HG02798 (cell line): ENCODE measurements at regions not wholly inside any gene's neighbourhood (a gene's known extent, or its start where the extent isn't known, plus 50 kb on each side); places are given as distances from the start of the nearest gene placed in this dataset.
"Not testable (repeated sequence)": the region's sequence is repeated elsewhere in the genome, so short reads cannot be mapped to it uniquely, and the experiment has no call there.

ENCODE experiments used
- ATAC-seq: cut with Tn5 transposase; IDR thresholded peaks from one replicate; pipeline ENCODE4 v1.9.1; 2021; ENCODE audit warnings: mild to moderate bottlenecking; ENCODE audit not compliant: unreplicated experiment, poor library complexity

GRCh38 chr11:109480251-109480650 is 58.3 kb downstream of the C11orf87 start:
- ATAC-seq: no peak

- ATAC-seq: no peak
These were observed 64.1 kb downstream of the C11orf87 start for GRCh38 chr11:109486129-109486528.

- no peak for ATAC-seq
These were observed 69.1 kb downstream of the C11orf87 start for GRCh38 chr11:109490953-109491635.

- ATAC-seq: no peak
These were observed 84.1 kb downstream of the C11orf87 start for GRCh38 chr11:109506115-109506514.

- no peak for ATAC-seq
These were observed 85.3 kb downstream of the C11orf87 start for GRCh38 chr11:109507331-109507730.

GRCh38 chr11:109507836-109508561 is 86.0 kb downstream of the C11orf87 start:
- no peak for ATAC-seq

GRCh38 chr11:109508943-109509342 is 87.0 kb downstream of the C11orf87 start:
- no peak for ATAC-seq

GRCh38 chr11:109510316-109510715 is 88.3 kb downstream of the C11orf87 start:
- no peak for ATAC-seq

GRCh38 chr11:109511598-109511997 is 89.6 kb downstream of the C11orf87 start:
- no peak for ATAC-seq

- ATAC-seq: no peak
These were observed 90.3 kb downstream of the C11orf87 start for GRCh38 chr11:109512249-109512648.

- ATAC-seq: peak; percentile 51
These were observed 90.7 kb downstream of the C11orf87 start for GRCh38 chr11:109512680-109513079.

- ATAC-seq: peak; percentile 44
These were observed 92.5 kb downstream of the C11orf87 start for GRCh38 chr11:109514313-109515018.

- ATAC-seq: no peak
These were observed 97.3 kb downstream of the C11orf87 start for GRCh38 chr11:109519253-109519652.

- no peak for ATAC-seq
These were observed 99.6 kb downstream of the C11orf87 start for GRCh38 chr11:109521571-109522086.

GRCh38 chr11:109522116-109522755 is 100.2 kb downstream of the C11orf87 start:
- ATAC-seq: no peak

- not testable (repeated sequence) for ATAC-seq
These were observed 103.6 kb downstream of the C11orf87 start for GRCh38 chr11:109525636-109526035.

- ATAC-seq: no peak
These were observed 104.1 kb downstream of the C11orf87 start for GRCh38 chr11:109526061-109526460.

- no peak for ATAC-seq
These were observed 104.9 kb downstream of the C11orf87 start for GRCh38 chr11:109526931-109527330.

GRCh38 chr11:109527496-109527895 is 105.5 kb downstream of the C11orf87 start:
- ATAC-seq: no peak

- no peak for ATAC-seq
These were observed 125.5 kb downstream of the C11orf87 start for GRCh38 chr11:109547356-109548027.
